ENCODE measurements at regions not wholly inside any gene's neighbourhood (a gene's known extent, or its start where the extent isn't known, plus 50 kb on each side); places are given as distances from the start of the nearest gene placed in this dataset.
"Not testable (repeated sequence)": the region's sequence is repeated elsewhere in the genome, so short reads cannot be mapped to it uniquely, and the experiment has no call there.

DNA sequence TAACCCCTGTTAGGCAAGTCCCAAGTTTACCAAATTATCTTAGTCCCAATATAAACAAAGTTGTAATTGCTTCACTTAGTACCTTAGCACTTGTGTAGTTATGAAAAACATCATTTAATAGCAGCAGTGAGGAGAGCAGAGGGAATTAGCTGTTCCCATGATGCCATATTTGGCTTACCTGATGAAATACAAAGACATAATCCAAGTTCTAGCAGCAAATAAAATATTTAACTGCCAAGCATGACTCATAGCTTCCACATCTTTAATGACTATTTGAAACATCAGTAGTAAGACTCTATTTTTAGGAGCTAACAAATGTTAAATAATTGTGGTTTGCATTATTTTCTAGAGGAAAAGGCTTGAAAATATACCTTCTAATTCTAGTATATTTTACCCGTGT lies 94.0 kb upstream of the MCHR2 start:
- DNase-seq: peak; percentile 94

DNA sequence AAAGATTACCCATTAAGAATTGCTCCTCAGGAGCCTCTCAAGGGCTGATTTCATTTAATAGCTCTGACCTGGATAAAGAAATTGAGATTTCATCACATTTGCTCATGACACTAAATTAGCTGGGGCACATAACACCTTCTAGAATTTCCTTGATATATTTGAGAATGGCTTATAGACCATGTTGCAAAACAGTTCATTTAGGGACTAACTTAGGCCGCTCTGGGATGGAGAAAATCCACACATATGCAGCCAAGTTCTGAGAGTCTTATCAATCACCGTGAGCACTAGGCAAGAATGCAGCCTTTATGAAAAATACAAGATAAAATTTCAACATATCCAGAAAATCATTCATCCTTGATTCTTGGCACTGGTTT lies 91.0 kb upstream of the MCHR2 start:
- DNase-seq: peak; percentile 50

DNA sequence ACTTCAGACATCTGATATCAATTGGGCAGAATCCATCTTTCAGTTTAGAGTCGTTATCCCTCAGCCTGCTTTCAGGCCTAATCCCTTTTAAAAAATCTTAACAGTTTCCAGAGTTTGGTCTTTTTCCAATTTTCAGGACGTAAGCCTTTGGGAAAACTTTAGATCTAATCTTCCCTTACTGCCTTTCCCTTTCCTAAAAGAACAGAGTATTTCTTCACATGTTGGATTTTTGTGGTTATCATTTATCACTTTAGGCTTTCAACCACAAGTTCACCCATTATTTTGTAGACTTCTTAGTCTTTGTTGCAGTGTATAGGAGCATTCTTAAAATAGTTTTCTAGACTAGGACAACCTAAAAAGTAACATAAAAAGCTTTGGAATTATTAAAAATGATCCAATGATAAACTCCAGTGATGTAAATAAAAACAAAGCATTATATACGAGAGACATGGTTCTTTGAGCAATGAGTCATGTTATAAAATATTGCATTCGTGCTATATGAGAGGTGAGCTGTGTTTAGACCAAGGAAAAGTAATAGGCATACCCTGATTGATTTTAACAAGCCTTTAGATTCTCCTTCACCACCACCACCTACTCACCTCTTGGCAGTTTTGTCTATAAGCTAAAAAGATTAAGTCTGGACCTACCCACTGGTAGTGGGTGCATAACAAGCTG lies 90.4 kb upstream of the MCHR2 start:
- peak; percentile 96 for DNase-seq

DNA sequence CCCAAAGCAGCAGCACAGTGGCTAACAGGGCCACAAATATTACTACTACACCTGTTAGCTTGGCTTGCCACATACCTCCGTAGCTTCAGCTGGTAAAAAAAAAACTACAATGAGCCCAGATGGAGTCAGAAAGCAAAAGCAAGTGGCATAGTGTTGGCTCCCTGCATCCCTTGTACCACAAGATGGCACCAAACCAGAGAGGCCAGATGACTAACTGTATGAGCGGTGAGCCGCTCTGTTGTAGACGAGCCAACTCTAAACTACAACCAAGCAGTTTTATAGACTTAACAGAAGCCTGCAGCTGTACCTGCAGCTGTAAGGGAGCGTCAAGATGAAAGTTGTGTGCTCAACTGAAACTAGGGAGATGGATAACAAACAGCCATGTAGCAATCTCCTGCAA lies 84.5 kb upstream of the MCHR2 start:
- DNase-seq: peak; percentile 38

DNA sequence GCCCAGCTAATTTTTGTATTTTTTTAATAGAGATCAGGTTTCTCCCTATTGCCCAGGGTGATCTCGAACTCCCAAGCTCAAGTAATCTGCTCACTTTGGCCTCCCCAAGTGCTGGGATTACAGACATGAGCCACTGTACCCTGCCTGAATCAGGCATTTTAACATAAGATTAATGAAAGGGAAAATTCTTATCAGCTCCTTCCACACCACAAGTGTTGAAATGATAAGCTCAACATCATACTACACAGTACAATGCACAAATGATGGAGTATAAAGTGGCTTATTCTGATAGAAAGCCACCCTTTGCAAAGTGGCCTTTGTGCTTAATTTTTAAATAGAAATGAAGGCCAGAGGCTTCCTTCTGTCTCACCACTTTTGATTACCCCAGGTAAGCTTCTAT lies 71.3 kb upstream of the MCHR2 start:
- no peak for DNase-seq

DNA sequence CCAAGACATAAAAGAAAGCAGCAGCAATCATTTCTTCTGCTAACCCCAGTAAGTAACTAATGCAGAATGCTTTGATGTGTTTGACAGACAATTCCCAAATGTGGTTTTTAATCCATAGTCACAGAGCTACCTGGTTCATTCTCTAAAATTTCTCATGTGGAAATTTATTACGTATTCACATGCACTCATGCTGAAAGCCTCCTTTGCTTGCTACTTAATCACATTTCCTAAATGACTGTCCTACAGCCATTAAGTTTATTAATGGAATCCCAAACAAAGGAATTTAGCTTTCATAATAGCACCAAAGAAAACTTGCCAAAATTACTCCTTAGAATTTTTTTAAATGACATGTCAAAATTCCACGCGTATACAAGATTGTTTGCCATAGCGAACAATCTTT lies 68.6 kb upstream of the MCHR2 start:
- no peak for DNase-seq

DNA sequence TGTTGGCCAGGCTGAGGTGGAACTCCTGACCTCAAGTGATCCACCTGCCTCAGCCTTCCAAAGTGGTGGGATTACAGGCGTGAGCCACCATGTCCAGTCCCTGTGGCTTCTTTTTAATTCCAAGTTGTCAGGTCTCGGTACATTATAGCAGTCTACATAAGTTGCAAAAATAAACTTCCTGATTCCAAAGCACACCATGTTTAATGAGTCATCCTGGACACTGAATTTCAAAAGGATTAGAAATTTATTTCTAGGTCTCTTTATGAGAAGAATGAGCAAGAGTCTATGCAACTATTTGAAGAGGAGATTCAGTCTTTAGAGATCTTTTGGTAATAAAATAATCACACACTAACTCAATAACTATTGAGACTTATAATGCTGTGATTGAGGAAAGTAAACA lies 63.9 kb upstream of the MCHR2 start:
- DNase-seq: peak; percentile 8

DNA sequence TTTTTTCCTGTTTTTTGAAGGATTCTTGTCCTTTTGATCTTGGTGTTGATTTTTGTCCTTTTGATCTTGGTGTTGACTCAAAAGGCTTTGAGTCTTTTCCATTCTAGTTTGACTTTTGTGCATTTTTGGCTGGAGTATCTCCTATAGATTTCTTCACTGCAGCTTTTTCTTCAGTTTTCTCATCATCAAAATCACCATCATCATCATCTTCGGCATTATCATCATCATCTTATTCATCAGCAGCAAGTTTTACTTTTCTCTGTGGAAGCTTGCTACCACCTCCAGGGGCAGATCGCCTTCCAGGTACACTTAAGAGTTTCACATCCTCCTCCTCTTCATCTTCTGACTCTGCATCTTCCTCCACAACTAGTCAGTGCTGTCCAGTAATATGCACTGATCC lies 56.5 kb upstream of the MCHR2 start:
- DNase-seq: no peak

DNA sequence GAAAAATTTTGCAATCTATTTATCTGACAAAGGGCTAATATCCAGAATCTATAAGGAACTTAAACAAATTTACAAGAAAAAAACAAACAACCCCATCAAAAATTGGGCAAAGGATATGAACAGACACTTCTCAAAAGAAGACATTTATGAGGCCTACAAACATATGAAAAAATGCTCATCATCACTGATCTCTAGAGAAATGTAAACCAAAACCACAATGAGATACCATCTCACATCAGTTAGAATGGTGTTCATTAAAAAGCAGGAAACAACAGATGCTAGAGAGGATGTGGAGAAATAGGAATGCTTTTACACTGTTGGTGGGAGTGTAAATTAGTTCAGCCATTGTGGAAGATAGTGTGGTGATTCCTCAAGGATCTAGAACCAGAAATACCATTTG lies 49.9 kb upstream of the MCHR2 start:
- not testable (repeated sequence) for DNase-seq
